B cell (primary cell): ENCODE measurements at regions not wholly inside any gene's neighbourhood (a gene's known extent, or its start where the extent isn't known, plus 50 kb on each side); places are given as distances from the start of the nearest gene placed in this dataset.

Source experiments
- ATAC-seq: fragments of 200-7000 bp; cut with Tn5 transposase; one replicate; pipeline ENCODE4 v1.10.0; 2021; ENCODE audit warnings: low read depth, mild to moderate bottlenecking, moderate number of reproducible peaks, moderate library complexity
- CTCF ChIA-PET: fragments of 350-600 bp; sonication (Branson Sonifier 250); formaldehyde crosslinking; loops from one replicate; lab custom pipeline; 2021; ENCODE audit warnings: antibody characterized with exemption, inconsistent platforms; lab: Charles Lee
- POLR2A ChIA-PET: fragments of 350-600 bp; sonication (Branson Sonifier 250); formaldehyde crosslinking; loops from one replicate; lab custom pipeline; 2021; ENCODE audit warnings: antibody characterized with exemption; lab: Charles Lee
- DNase-seq: peaks from one replicate; pipeline ENCODE4 v3.0.0; 2013
- H2AFZ ChIP-seq: 2 replicates; pipeline ENCODE4 v1.6.1; 2012; ENCODE audit warnings: mild to moderate bottlenecking, low read depth, low read length; ENCODE audit not compliant: insufficient read depth, poor library complexity, severe bottlenecking
- H3K27ac ChIP-seq, 2 donors: 1 replicate in 1 of 2; 2 replicates in 1 of 2; pipeline ENCODE4 v1.5.1; 2012 to 2013; ENCODE audit warnings: low read length in 2 of 2, mild to moderate bottlenecking in 2 of 2, moderate library complexity in 1 of 2
- H3K27me3 ChIP-seq, 4 experiments: fragments of 200-600 bp in 1 of 4; sonication (generic) in 1 of 4; replicated peaks in 1 of 4; 1 replicate in 2 of 4; 2 replicates in 2 of 4; pipeline versions ENCODE4 v1.6.1 to v1.7.0; 2013 to 2016; ENCODE audit warnings: low read length in 3 of 4, mild to moderate bottlenecking in 2 of 4, mixed read lengths in 1 of 4, moderate library complexity in 1 of 4; ENCODE audit not compliant: insufficient read depth in 4 of 4, control insufficient read depth in 3 of 4; ENCODE audit errors: control extremely low read depth in 1 of 4
- H3K36me3 ChIP-seq, 2 experiments: replicated peaks in 1 of 2; 1 replicate in 1 of 2; 2 replicates in 1 of 2; pipeline versions ENCODE4 v1.6.1 to v1.7.1; 2013; ENCODE audit warnings: low read length in 1 of 2; ENCODE audit not compliant: insufficient read depth in 2 of 2, control insufficient read depth in 1 of 2; ENCODE audit errors: control extremely low read depth in 1 of 2, extremely low read depth in 1 of 2
- H3K4me1 ChIP-seq, 2 donors: fragments of 200-600 bp in 1 of 2; sonication (generic) in 1 of 2; 1 replicate in 1 of 2; 2 replicates in 1 of 2; pipeline versions ENCODE4 v1.5.1 to v1.6.1; 2013 to 2017; ENCODE audit warnings: low read length in 2 of 2; ENCODE audit not compliant: control insufficient read depth in 2 of 2, insufficient read depth in 2 of 2
- H3K4me2 ChIP-seq: replicated peaks from 2 replicates; pipeline ENCODE3; 2012; ENCODE audit warnings: mild to moderate bottlenecking, low read depth, low read length; ENCODE audit not compliant: poor library complexity, severe bottlenecking
- H3K4me3 ChIP-seq, 5 experiments: fragments of 200-600 bp in 1 of 5; sonication (generic) in 1 of 5; 1 replicate in 3 of 5; 2 replicates in 2 of 5; pipeline versions ENCODE4 v1.5.1 to v1.7.0; 2011 to 2016; ENCODE audit warnings: low read length in 4 of 5, mild to moderate bottlenecking in 4 of 5, low read depth in 2 of 5, control low read depth in 1 of 5, moderate library complexity in 1 of 5; ENCODE audit not compliant: insufficient read depth in 1 of 5; ENCODE audit errors: control extremely low read depth in 1 of 5, extremely low read depth in 1 of 5
- H3K79me2 ChIP-seq: fragments of 200-600 bp; sonication (generic); one replicate; pipeline ENCODE4 v1.6.0; 2016; ENCODE audit warnings: low read length; ENCODE audit not compliant: control insufficient read depth, insufficient read depth
- H3K9ac ChIP-seq: fragments of 200-600 bp; sonication (generic); 2 replicates; pipeline ENCODE4 v1.6.1; 2017; ENCODE audit warnings: mild to moderate bottlenecking, low read length, moderate library complexity
- H3K9me3 ChIP-seq, 3 donors: one replicate each; pipeline versions ENCODE4 v1.6.1 to v1.7.1; 2013; ENCODE audit warnings: low read length in 2 of 3; ENCODE audit not compliant: control insufficient read depth in 2 of 3, insufficient read depth in 1 of 3; ENCODE audit errors: control extremely low read depth in 1 of 3
- H4K20me1 ChIP-seq: 2 replicates; pipeline ENCODE4 v1.6.0; 2012; ENCODE audit warnings: mild to moderate bottlenecking, low read length; ENCODE audit not compliant: insufficient read depth, control insufficient read depth, poor library complexity, severe bottlenecking
- H3K27ac Mint-ChIP-seq: one replicate; pipeline ENCODE4 v1.8.0; 2021; ENCODE audit warnings: mixed read lengths
- H3K27me3 Mint-ChIP-seq: one replicate; pipeline ENCODE4 v1.8.0; 2021; ENCODE audit warnings: mixed read lengths
- H3K4me1 Mint-ChIP-seq: one replicate; pipeline ENCODE4 v1.8.0; 2021; ENCODE audit warnings: mixed read lengths
- H3K4me3 Mint-ChIP-seq: one replicate; pipeline ENCODE4 v1.8.0; 2021; ENCODE audit warnings: mixed read lengths
- H3K9me3 Mint-ChIP-seq: one replicate; pipeline ENCODE4 v1.8.0; 2022; ENCODE audit warnings: mixed read lengths; ENCODE audit not compliant: insufficient read depth
- CTCF ChIP-seq: fragments of 200-600 bp; IDR thresholded peaks from one replicate; pipeline ENCODE4 v1.8.0; 2022; ENCODE audit warnings: antibody characterized with exemption, mild to moderate bottlenecking
- EZH2 ChIP-seq: IDR thresholded peaks from 2 replicates; pipeline ENCODE4 v1.6.1; 2012; ENCODE audit warnings: borderline replicate concordance, low read depth, mild to moderate bottlenecking, moderate library complexity, low read length; ENCODE audit not compliant: insufficient read depth, poor library complexity, severe bottlenecking
- WGBS: methylation state at CpG from one replicate; pipeline ENCODE4 v1.1.5; 2013; ENCODE audit warnings: missing lambda C conversion rate; ENCODE audit not compliant: insufficient coverage; 5-methylcytosine and 5-hydroxymethylcytosine counted together
- intact Hi-C: fragments of 100-400 bp; cut with micrococcal nuclease; formaldehyde crosslinking; loops from one replicate; pipeline ENCODE4 v1.10.0; 2022

- no peak overlapping the region for H3K27ac Mint-ChIP-seq
- no CpG with 5 or more reads among the region's 5 CpGs for WGBS
- ATAC-seq: no peak
- intact Hi-C loops: no loop called here
- TF ChIP-seq CTCF: no peak
- TF ChIP-seq EZH2: no peak
- H3K9me3 Mint-ChIP-seq: no peaks in the 10 kb centered on the region
- Histone ChIP-seq H3K9ac (no peak overlapping the region), H3K9me3 (no peaks in the 10 kb centered on the region), H4K20me1 (no peaks in the 10 kb centered on the region), H3K36me3 (no peaks in the 10 kb centered on the region), H3K4me1 (peaks cover 7 to 8% of the 10 kb centered on the region in 2 donors), H3K4me2 (no peak overlapping the region), H2AFZ (no peak overlapping the region), H3K79me2 (no peaks in the 10 kb centered on the region), H3K4me3 (no peak overlapping the region), H3K27ac (no peak overlapping the region), H3K27me3 (no peaks in the 10 kb centered on the region)
- H3K4me3 Mint-ChIP-seq: no peak overlapping the region
- no peaks in the 10 kb centered on the region for H3K27me3 Mint-ChIP-seq
- DNase-seq: no peak
- POLR2A ChIA-PET: no interaction called here
- CTCF ChIA-PET: no interaction called here
- H3K4me1 Mint-ChIP-seq: peaks cover 7% of the 10 kb centered on the region
Observed at GRCh38 chr5:143742951-143743350, 69.0 kb upstream of the HMHB1 start.

- Mint-ChIP-seq H3K9me3 (no peaks in the 10 kb centered on the region), H3K27ac (no peak overlapping the region), H3K27me3 (no peaks in the 10 kb centered on the region), H3K4me1 (peaks cover 7% of the 10 kb centered on the region), H3K4me3 (no peak overlapping the region)
- intact Hi-C loops: no loop called here
- CTCF ChIA-PET: no interaction called here
- Histone ChIP-seq H4K20me1 (no peaks in the 10 kb centered on the region), H3K27ac (no peak overlapping the region), H3K9me3 (no peaks in the 10 kb centered on the region), H3K9ac (no peak overlapping the region), H3K36me3 (no peaks in the 10 kb centered on the region), H3K4me2 (no peak overlapping the region), H3K4me1 (peaks cover 7 to 8% of the 10 kb centered on the region in 2 donors), H3K79me2 (no peaks in the 10 kb centered on the region), H2AFZ (no peak overlapping the region), H3K27me3 (no peaks in the 10 kb centered on the region), H3K4me3 (no peak overlapping the region)
- TF ChIP-seq EZH2: no peak
- no peak for TF ChIP-seq CTCF
- WGBS: 60% methylated on average over 1 of the region's 4 CpGs
- DNase-seq (peak; percentile 6), ATAC-seq (no peak)
- POLR2A ChIA-PET: no interaction called here
Observed at GRCh38 chr5:143741421-143741820, 70.5 kb upstream of the HMHB1 start.
